ENCODE measurements at regions not wholly inside any gene's neighbourhood (a gene's known extent, or its start where the extent isn't known, plus 50 kb on each side); places are given as distances from the start of the nearest gene placed in this dataset.

DNA sequence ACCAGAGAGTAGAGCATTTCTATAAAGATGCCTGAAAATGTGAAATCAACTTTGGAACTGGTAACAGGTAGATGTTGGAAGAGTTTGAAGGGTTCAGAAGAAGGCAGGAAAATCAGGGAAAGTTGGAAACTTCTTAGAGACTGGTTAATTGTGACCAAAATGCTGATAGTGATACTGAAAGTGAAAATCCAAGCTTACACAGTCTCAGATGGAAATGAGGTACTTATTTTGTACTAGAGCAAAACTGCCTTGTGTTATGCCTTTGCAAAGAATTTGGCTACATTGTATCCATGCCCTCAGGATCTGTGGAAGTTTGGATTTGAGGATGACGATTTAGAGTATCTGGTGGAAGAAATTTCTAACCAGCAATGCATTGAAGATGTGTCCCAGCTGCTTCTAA lies 430.6 kb upstream of the KCND2 start:
- no peak for ATAC-seq

DNA sequence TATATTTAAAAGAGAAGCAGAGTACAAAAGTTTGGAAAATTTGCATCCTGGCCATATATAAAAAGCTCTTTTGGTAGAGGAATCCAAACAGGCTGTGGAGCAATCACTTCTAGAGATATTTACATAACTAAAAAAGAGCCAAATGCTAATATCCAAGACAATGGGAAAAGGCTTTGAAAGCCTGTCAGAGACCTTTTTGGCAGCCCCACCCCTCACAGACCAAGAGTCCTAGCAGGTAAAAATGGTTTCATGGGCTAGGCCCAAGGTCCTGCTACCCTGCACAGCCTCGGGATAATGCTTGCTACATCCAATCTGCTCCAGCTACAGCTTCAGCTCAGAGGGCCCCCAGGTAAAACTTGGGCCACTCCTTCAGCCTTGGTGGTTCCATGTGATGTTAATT lies 430.2 kb upstream of the KCND2 start:
- no peak for ATAC-seq
- TF ChIP-seq BACH2 (CRISPR knock-in tag; IDR thresholded peaks at IDR 0.05; ENCODE audit: borderline replicate concordance), result no peak
- no peak for TF ChIP-seq ZFP30 (CRISPR knock-in tag; IDR thresholded peaks at IDR 0.05)
- TF ChIP-seq OSR1 (CRISPR knock-in tag; IDR thresholded peaks at IDR 0.05), result no peak
- no peak for TF ChIP-seq PPARA (CRISPR knock-in tag; IDR thresholded peaks at IDR 0.05; ENCODE audit: borderline replicate concordance)
- TF ChIP-seq GLIS3 (CRISPR knock-in tag; IDR thresholded peaks at IDR 0.05), result no peak
- TF ChIP-seq CSRNP3 (CRISPR knock-in tag; IDR thresholded peaks at IDR 0.05), result no peak
- no peak for TF ChIP-seq CSDC2 (CRISPR knock-in tag; IDR thresholded peaks at IDR 0.05)
- TF ChIP-seq TOX (CRISPR knock-in tag; IDR thresholded peaks at IDR 0.05; ENCODE audit: borderline replicate concordance), result no peak
- no peak for TF ChIP-seq SNAI2 (CRISPR knock-in tag; IDR thresholded peaks at IDR 0.05)
- TF ChIP-seq PATZ1 (CRISPR knock-in tag; IDR thresholded peaks at IDR 0.05; ENCODE audit: borderline replicate concordance), result no peak
- TF ChIP-seq, protein P1, sequence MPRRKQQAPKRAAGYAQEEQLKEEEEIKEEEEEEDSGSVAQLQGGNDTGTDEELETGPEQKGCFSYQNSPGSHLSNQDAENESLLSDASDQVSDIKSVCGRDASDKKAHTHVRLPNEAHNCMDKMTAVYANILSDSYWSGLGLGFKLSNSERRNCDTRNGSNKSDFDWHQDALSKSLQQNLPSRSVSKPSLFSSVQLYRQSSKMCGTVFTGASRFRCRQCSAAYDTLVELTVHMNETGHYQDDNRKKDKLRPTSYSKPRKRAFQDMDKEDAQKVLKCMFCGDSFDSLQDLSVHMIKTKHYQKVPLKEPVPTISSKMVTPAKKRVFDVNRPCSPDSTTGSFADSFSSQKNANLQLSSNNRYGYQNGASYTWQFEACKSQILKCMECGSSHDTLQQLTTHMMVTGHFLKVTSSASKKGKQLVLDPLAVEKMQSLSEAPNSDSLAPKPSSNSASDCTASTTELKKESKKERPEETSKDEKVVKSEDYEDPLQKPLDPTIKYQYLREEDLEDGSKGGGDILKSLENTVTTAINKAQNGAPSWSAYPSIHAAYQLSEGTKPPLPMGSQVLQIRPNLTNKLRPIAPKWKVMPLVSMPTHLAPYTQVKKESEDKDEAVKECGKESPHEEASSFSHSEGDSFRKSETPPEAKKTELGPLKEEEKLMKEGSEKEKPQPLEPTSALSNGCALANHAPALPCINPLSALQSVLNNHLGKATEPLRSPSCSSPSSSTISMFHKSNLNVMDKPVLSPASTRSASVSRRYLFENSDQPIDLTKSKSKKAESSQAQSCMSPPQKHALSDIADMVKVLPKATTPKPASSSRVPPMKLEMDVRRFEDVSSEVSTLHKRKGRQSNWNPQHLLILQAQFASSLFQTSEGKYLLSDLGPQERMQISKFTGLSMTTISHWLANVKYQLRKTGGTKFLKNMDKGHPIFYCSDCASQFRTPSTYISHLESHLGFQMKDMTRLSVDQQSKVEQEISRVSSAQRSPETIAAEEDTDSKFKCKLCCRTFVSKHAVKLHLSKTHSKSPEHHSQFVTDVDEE (CRISPR knock-in tag; IDR thresholded peaks at IDR 0.05), result no peak
- TF ChIP-seq TCF4 (CRISPR knock-in tag; IDR thresholded peaks at IDR 0.05; ENCODE audit: borderline replicate concordance), result no peak
- TF ChIP-seq ZFP3 (CRISPR knock-in tag; IDR thresholded peaks at IDR 0.05), result no peak
- TF ChIP-seq ZNF8 (CRISPR knock-in tag; IDR thresholded peaks at IDR 0.05), result no peak
- TF ChIP-seq RARB (CRISPR knock-in tag; IDR thresholded peaks at IDR 0.05), result no peak
- TF ChIP-seq, protein P2, sequence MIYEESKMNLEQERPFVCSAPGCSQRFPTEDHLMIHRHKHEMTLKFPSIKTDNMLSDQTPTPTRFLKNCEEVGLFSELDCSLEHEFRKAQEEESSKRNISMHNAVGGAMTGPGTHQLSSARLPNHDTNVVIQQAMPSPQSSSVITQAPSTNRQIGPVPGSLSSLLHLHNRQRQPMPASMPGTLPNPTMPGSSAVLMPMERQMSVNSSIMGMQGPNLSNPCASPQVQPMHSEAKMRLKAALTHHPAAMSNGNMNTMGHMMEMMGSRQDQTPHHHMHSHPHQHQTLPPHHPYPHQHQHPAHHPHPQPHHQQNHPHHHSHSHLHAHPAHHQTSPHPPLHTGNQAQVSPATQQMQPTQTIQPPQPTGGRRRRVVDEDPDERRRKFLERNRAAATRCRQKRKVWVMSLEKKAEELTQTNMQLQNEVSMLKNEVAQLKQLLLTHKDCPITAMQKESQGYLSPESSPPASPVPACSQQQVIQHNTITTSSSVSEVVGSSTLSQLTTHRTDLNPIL (CRISPR knock-in tag; IDR thresholded peaks at IDR 0.05; ENCODE audit: low read depth), result no peak
- TF ChIP-seq ESRRG (CRISPR knock-in tag; IDR thresholded peaks at IDR 0.05), result no peak
- TF ChIP-seq, protein P3, sequence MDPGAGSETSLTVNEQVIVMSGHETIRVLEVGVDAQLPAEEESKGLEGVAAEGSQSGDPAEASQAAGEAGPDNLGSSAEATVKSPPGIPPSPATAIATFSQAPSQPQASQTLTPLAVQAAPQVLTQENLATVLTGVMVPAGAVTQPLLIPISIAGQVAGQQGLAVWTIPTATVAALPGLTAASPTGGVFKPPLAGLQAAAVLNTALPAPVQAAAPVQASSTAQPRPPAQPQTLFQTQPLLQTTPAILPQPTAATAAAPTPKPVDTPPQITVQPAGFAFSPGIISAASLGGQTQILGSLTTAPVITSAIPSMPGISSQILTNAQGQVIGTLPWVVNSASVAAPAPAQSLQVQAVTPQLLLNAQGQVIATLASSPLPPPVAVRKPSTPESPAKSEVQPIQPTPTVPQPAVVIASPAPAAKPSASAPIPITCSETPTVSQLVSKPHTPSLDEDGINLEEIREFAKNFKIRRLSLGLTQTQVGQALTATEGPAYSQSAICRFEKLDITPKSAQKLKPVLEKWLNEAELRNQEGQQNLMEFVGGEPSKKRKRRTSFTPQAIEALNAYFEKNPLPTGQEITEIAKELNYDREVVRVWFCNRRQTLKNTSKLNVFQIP (CRISPR knock-in tag; IDR thresholded peaks at IDR 0.05; ENCODE audit: borderline replicate concordance, low read depth), result no peak

More for the DNA sequence above, 430.6 kb upstream of the KCND2 start:
- TF ChIP-seq SNAI2 (CRISPR knock-in tag; IDR thresholded peaks at IDR 0.05) (no peak), OSR1 (CRISPR knock-in tag; IDR thresholded peaks at IDR 0.05) (no peak), ISL1 (CRISPR knock-in tag; IDR thresholded peaks at IDR 0.05) (no peak), TCF4 (CRISPR knock-in tag; IDR thresholded peaks at IDR 0.05; ENCODE audit: borderline replicate concordance) (no peak), ESRRG (CRISPR knock-in tag; IDR thresholded peaks at IDR 0.05) (no peak), ZC3H10 (CRISPR knock-in tag; IDR thresholded peaks at IDR 0.05) (no peak), ZFP3 (CRISPR knock-in tag; IDR thresholded peaks at IDR 0.05) (no peak), ZNF70 (CRISPR knock-in tag; IDR thresholded peaks at IDR 0.05) (no peak), GLIS3 (CRISPR knock-in tag; IDR thresholded peaks at IDR 0.05) (no peak), TOX (CRISPR knock-in tag; IDR thresholded peaks at IDR 0.05; ENCODE audit: borderline replicate concordance) (no peak), ZNF565 (CRISPR knock-in tag; conservative IDR thresholded peaks at IDR 0.05; ENCODE audit: low read depth) (no peak), CSRNP3 (CRISPR knock-in tag; IDR thresholded peaks at IDR 0.05) (no peak), RARB (CRISPR knock-in tag; IDR thresholded peaks at IDR 0.05) (no peak)
- TF ChIP-seq, protein P3 (CRISPR knock-in tag; IDR thresholded peaks at IDR 0.05; ENCODE audit: borderline replicate concordance, low read depth), result no peak
- TF ChIP-seq, protein P2 (CRISPR knock-in tag; IDR thresholded peaks at IDR 0.05; ENCODE audit: low read depth), result no peak

Data from SK-N-SH treated with all-trans-retinoic acid at 6 μM for 48 hours (cell line).